Heart right ventricle (tissue), 16 donors: ENCODE measurements at regions not wholly inside any gene's neighbourhood (a gene's known extent, or its start where the extent isn't known, plus 50 kb on each side); places are given as distances from the start of the nearest gene placed in this dataset.
"Not testable (repeated sequence)": the region's sequence is repeated elsewhere in the genome, so short reads cannot be mapped to it uniquely, and the experiment has no call there.

Experiments used
- ATAC-seq, 8 donors: fragments of 200-7000 bp; cut with Tn5 transposase; one replicate each; pipeline ENCODE4 v1.9.1; 2020; ENCODE audit warnings: mild to moderate bottlenecking in 8 of 8, moderate library complexity in 8 of 8, moderate number of reproducible peaks in 1 of 8
- DNase-seq, 2 donors: peaks; one replicate each; pipeline ENCODE4 v3.0.0-alpha.2; 2020
- H3K27ac ChIP-seq, 10 donors: fragments of 200-600 bp; sonication (generic) in 2 of 10; one replicate each; pipeline versions ENCODE4 v1.5.0 to v1.8.0; 2020 to 2022; ENCODE audit warnings: mild to moderate bottlenecking in 3 of 10
- H3K27me3 ChIP-seq, 7 donors: fragments of 200-600 bp; one replicate each; pipeline ENCODE4 v1.8.0; 2021 to 2022; ENCODE audit warnings: mild to moderate bottlenecking in 2 of 7
- H3K36me3 ChIP-seq, 9 donors: fragments of 200-600 bp; sonication (generic) in 1 of 9; one replicate each; pipeline versions ENCODE4 v1.5.0 to v1.8.0; 2020 to 2022; ENCODE audit warnings: mild to moderate bottlenecking in 2 of 9
- H3K4me1 ChIP-seq, 9 donors: fragments of 200-600 bp; sonication (generic) in 1 of 9; one replicate each; pipeline versions ENCODE4 v1.5.0 to v1.8.0; 2020 to 2022; ENCODE audit warnings: mild to moderate bottlenecking in 4 of 9
- H3K4me3 ChIP-seq, 10 donors: fragments of 200-600 bp; sonication (generic) in 2 of 10; one replicate each; pipeline versions ENCODE4 v1.5.0 to v1.8.0; 2020 to 2022; ENCODE audit warnings: mild to moderate bottlenecking in 7 of 10, moderate library complexity in 2 of 10
- H3K9me3 ChIP-seq, 11 donors: fragments of 200-600 bp in 10 of 11; sonication (generic) in 2 of 11; one replicate each; pipeline versions ENCODE4 v1.5.0 to v1.8.0; 2013 to 2022; ENCODE audit warnings: mild to moderate bottlenecking in 2 of 11, control low read depth in 1 of 11, moderate library complexity in 1 of 11
- CTCF ChIP-seq, 9 donors: fragments of 200-600 bp; sonication (generic) in 2 of 9; IDR thresholded peaks; one replicate each; pipeline versions ENCODE4 v1.5.0 to v1.8.0; 2021 to 2022; ENCODE audit warnings: antibody characterized with exemption in 9 of 9, mild to moderate bottlenecking in 5 of 9, moderate library complexity in 1 of 9
- whole genome bisulfite sequencing, 2 donors: extraction: QIAGEN DNeasy Blood & Tissue Kit; methylation state at CpG; one replicate each; pipeline ENCODE4 v1.1.7; 2013; ENCODE audit warnings: inconsistent platforms in 1 of 2; 5-methylcytosine and 5-hydroxymethylcytosine counted together
- intact Hi-C, 10 donors: fragments of 100-400 bp; cut with DNase I; formaldehyde crosslinking; loops; one replicate each; pipeline versions ENCODE4 v1.11.1 to v1.14.2; 2022
- donor health status: Arrhythmogenic right ventricular cardiomyopathy.
- donor health status: ischemic (EF 13 %, LVEDD 7.1; RV severe dilation, severe dysfunction).
- donor health status: healthy with polysubstance abuse.
- donor health status: DM: no; HTN: yes; CAD: no.
- donor health status: DM: no; HTN: no; CAD: no.
- donor health status: ischemic (EF 25% LVEDD 6.9; RV normal size, moderate dysfunction).
- donor health status: ischemic (EF 25% LVEDD 5.7; RV mildly dilated, moderate dysfunction).
- donor health status: healthy.
- donor health status: DM: yes; HTN: yes; CAD: no.
- donor health status: Ischemic cardiomyopathy.
- donor health status: ischemic (EF 35%, LVEDD 5.7; RV mildly dilated, moderate dysfunction).
- donor health status: nonischemic (EF 11% LVEDD 7.7; RV severe dilation, severe dysfunction).
- donor health status: DM: yes; HTN: yes; CAD: no.
- donor health status: PGD.
- donor health status: ischemic (EF 29% LVEDD 5.4; RV normal size, mild dysfunction).
- donor health status: nonischemic (EF 23%, LVEDD 6.1; RV moderate dilation, normal function).

DNA sequence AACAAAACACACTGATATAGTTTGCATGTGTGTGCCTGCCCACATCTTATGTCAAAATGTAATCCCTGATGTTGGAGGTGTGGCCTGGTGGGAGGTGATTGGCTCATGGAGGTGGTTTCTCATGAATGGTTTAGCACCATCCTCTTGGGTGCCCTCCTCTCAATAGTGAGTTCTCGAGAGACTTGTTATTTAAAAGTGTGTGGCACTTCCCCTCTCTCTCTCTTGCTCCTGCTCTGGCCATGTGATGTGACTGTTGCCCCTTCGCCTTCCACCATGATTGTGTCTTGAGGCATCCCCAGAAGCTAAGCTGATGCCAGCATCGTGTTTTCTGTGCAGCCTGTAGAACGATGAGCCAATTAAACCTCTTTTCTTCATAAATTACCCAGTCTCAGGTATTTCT is 454.1 kb upstream of the DCN start:
- no peak overlapping the region for H3K27ac ChIP-seq
- no peak for TF ChIP-seq CTCF (IDR thresholded peaks at IDR 0.05)
- DNase-seq (no peak), ATAC-seq (no peak)
- peaks cover 0 to 3% (median 0%) of the 10 kb centered on the region in 9 donors for H3K4me1 ChIP-seq
- H3K9me3 ChIP-seq: peaks cover 0 to 4% (median 0%) of the 10 kb centered on the region in 11 donors
- no peaks in the 10 kb centered on the region for H3K27me3 ChIP-seq
- H3K36me3 ChIP-seq: no peaks in the 10 kb centered on the region
- H3K4me3 ChIP-seq: no peak overlapping the region
- WGBS, 2 donors: 90 to 92% methylated on average over 4 of the region's 4 CpGs
- intact Hi-C loops: no loop called here

DNA sequence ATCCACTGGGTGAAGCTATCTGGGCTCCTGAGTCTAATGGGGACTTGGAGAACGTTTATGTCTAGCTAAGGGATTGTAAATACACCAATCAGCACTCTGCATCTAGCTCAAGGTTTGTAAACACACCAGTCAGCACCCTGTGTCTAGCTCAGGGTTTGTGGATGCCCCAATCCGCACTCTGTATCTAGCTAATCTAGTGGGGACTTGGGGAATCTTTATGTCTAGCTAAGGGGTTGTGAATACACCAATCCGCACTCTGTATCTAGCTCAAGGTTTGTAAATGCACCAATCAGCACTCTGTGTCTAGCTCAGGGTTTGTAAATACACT is 451.7 kb upstream of the DCN start:
- DNase-seq, H3K9me3 ChIP-seq, H3K36me3 ChIP-seq, intact Hi-C loops, H3K27me3 ChIP-seq, H3K4me1 ChIP-seq, ATAC-seq: not testable (repeated sequence)
- 87 to 88% methylated on average over 3 of the region's 3 CpGs for WGBS, 2 donors
- Histone ChIP-seq H3K4me3 (peak overlapping the region in 1 of 10 donors; percentile 46), H3K27ac (peak overlapping the region in 1 of 10 donors; percentile 69)

DNA sequence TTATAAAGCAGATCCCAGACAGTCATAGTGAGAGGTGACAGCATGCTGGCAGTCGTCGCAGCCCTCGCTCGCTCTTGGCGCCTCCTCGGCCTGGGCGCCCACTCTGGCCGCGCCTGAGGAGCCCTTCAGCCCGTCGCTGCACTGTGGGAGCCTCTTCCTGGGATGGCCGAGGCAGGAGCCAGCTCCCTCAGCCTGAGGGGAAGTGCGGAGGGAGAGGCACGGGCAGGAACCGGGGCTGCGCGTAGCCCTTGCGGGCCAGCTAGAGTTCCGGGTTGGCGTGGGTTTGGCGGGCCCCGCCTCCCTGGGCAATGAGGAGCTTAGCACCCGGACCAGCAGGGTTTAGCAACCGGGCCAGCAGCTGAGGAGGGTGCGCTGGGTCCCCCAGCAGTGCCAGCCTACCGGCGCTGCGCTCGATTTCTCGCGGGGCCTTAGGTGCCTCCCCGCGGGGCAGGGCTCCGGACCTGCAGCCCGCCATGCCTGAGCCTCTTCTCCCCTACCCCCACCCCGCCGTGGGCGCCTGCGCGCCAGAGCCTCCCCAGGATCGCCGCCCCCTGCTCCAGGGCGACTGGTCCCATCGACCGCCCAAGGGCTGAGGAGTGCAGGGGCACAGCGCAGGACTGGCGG is 451.2 kb upstream of the DCN start:
- intact Hi-C loops: no loop called here
- WGBS, 2 donors: 98% methylated on average over 40 to 47 of the region's 47 CpGs
- Histone ChIP-seq H3K27me3 (no peaks in the 10 kb centered on the region), H3K27ac (peak overlapping the region in 1 of 10 donors; percentile 69), H3K9me3 (peaks cover 0 to 4% (median 0%) of the 10 kb centered on the region in 11 donors), H3K36me3 (no peaks in the 10 kb centered on the region), H3K4me3 (peak overlapping the region in 1 of 10 donors; percentile 46), H3K4me1 (peaks cover 0 to 5% (median 0%) of the 10 kb centered on the region in 9 donors)
- DNase-seq (no peak), ATAC-seq (no peak)
- no peak for TF ChIP-seq CTCF (IDR thresholded peaks at IDR 0.05)

GRCh38 chr12:91633206-91633605 is 450.6 kb upstream of the DCN start:
- Histone ChIP-seq H3K4me3 (peak overlapping the region in 1 of 10 donors; percentile 46), H3K36me3 (no peaks in the 10 kb centered on the region), H3K9me3 (peaks cover 0 to 4% (median 0%) of the 10 kb centered on the region in 11 donors), H3K27ac (peak overlapping the region in 1 of 10 donors; percentile 69), H3K4me1 (peaks cover 0 to 5% (median 0%) of the 10 kb centered on the region in 9 donors), H3K27me3 (no peaks in the 10 kb centered on the region)
- intact Hi-C loops: no loop called here
- WGBS, 2 donors: 94 to 95% methylated on average over 3 of the region's 3 CpGs
- DNase-seq: no peak
- ATAC-seq: no peak
- no peak for TF ChIP-seq CTCF (IDR thresholded peaks at IDR 0.05)

DNA sequence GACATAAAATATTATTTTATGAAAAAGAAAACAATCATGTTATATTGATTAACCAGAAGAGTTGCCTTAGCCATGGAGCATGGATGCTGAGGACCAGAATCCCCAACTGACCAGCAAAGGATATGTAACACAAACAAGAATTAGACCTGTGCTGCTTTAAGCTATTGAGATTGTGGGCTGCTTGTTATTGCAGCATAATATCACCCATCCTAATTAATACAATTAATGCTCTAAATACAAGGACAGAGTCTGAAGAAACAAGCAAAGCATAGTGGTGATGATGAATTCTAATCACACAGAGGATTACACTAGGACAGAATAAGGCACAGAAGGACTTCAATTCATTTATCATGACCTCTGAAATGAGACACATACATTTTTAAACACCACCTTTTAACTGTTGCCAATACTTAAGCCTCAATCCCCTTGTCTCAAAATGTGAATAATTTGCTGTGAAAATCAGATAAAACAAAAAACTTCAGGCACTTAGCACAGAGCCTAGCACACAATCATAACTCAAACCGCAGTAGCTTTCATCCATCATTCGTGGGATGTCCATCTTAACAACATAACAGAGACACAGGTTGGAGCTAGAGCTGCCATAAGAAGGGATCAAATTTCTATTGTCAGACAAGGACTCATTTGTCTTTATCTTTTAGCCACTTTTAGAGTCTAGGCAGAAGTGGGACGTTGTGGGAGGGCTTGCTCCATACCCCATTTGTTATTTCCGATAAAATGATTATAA is 449.6 kb upstream of the DCN start:
- ATAC-seq (no peak), DNase-seq (no peak)
- H3K36me3 ChIP-seq: no peaks in the 10 kb centered on the region
- no peak for TF ChIP-seq CTCF (IDR thresholded peaks at IDR 0.05)
- intact Hi-C loops: no loop called here
- 86 to 91% methylated on average over 4 of the region's 4 CpGs for WGBS, 2 donors
- H3K9me3 ChIP-seq: peaks cover 0 to 4% (median 0%) of the 10 kb centered on the region in 11 donors
- H3K4me1 ChIP-seq: peaks cover 0 to 5% (median 0%) of the 10 kb centered on the region in 9 donors
- H3K27ac ChIP-seq: no peak overlapping the region
- no peak overlapping the region for H3K4me3 ChIP-seq
- H3K27me3 ChIP-seq: no peaks in the 10 kb centered on the region
